PFSK-1 (cell line): ENCODE measurements at regions not wholly inside any gene's neighbourhood (a gene's known extent, or its start where the extent isn't known, plus 50 kb on each side); places are given as distances from the start of the nearest gene placed in this dataset.

Experiments used
- FOXP2 ChIP-seq: optimal IDR thresholded peaks from 2 replicates; pipeline ENCODE3; 2011; ENCODE audit warnings: borderline replicate concordance, control low read depth, inconsistent platforms; ENCODE audit not compliant: insufficient read depth; ENCODE audit errors: extremely low read length, extremely low read depth
- POLR2AphosphoS5 ChIP-seq: IDR thresholded peaks from 2 replicates; pipeline ENCODE4 v1.6.1; 2012; ENCODE audit warnings: low read depth, mild to moderate bottlenecking, control low read depth, low read length, moderate library complexity
- REST ChIP-seq, 2 experiments: IDR thresholded peaks; 2 replicates each; pipeline versions ENCODE4 v1.6.1 to v1.8.0; 2011 to 2012; ENCODE audit warnings: low read depth in 2 of 2, low read length in 2 of 2, control low read depth in 1 of 2, inconsistent platforms in 1 of 2, mild to moderate bottlenecking in 1 of 2, moderate library complexity in 1 of 2; ENCODE audit not compliant: insufficient read depth in 1 of 2
- SIN3A ChIP-seq: IDR thresholded peaks from 2 replicates; pipeline ENCODE4 v1.6.1; 2012; ENCODE audit warnings: mild to moderate bottlenecking, low read length, moderate library complexity, borderline replicate concordance; ENCODE audit not compliant: insufficient read depth
- TAF1 ChIP-seq: IDR thresholded peaks from 2 replicates; pipeline ENCODE4 v1.6.1; 2012; ENCODE audit warnings: low read length, control low read depth, borderline replicate concordance; ENCODE audit not compliant: insufficient read depth

GRCh38 chr17:52537421-52537820 is 378.9 kb upstream of the CA10 start:
- TF ChIP-seq TAF1 (no peak), REST (IDR thresholded peaks at IDR 0.05; ENCODE audit: insufficient read depth in 1 of 2, low read depth in 2 of 2, low read length in 2 of 2) (no peak), SIN3A (no peak), FOXP2 (no peak), POLR2AphosphoS5 (no peak)

GRCh38 chr17:52536489-52536888 is 378.0 kb upstream of the CA10 start:
- TF ChIP-seq FOXP2: no peak
- no peak for TF ChIP-seq SIN3A

- TF ChIP-seq POLR2AphosphoS5 (no peak), SIN3A (no peak), REST (IDR thresholded peaks at IDR 0.05; ENCODE audit: insufficient read depth in 1 of 2, low read depth in 2 of 2, low read length in 2 of 2) (no peak), FOXP2 (no peak), TAF1 (no peak)
These were observed 373.9 kb upstream of the CA10 start for GRCh38 chr17:52532373-52532772.

GRCh38 chr17:52524096-52524637 is 365.7 kb upstream of the CA10 start:
- no peak for TF ChIP-seq SIN3A
- no peak for TF ChIP-seq REST (IDR thresholded peaks at IDR 0.05; ENCODE audit: insufficient read depth in 1 of 2, low read depth in 2 of 2, low read length in 2 of 2)
- no peak for TF ChIP-seq POLR2AphosphoS5

GRCh38 chr17:52517176-52517575 is 358.7 kb upstream of the CA10 start:
- no peak for TF ChIP-seq SIN3A
- no peak for TF ChIP-seq TAF1
- no peak for TF ChIP-seq REST (IDR thresholded peaks at IDR 0.05; ENCODE audit: insufficient read depth in 1 of 2, low read depth in 2 of 2, low read length in 2 of 2)
- no peak for TF ChIP-seq POLR2AphosphoS5
- TF ChIP-seq FOXP2: no peak
